Body of pancreas (tissue), 4 donors: ENCODE measurements at regions not wholly inside any gene's neighbourhood (a gene's known extent, or its start where the extent isn't known, plus 50 kb on each side); places are given as distances from the start of the nearest gene placed in this dataset.

ENCODE experiments used
- ATAC-seq: fragments of 150-250 bp; one replicate; pipeline ENCODE4 v1.9.1; 2016
- DNase-seq, 4 donors: peaks; one replicate each; pipeline ENCODE4 v3.0.0-alpha.2; 2019
- H3K27ac ChIP-seq, 4 donors: fragments of 200-600 bp; sonication (generic); 1 replicate in 3 of 4; 2 replicates in 1 of 4; pipeline versions ENCODE4 v1.5.1 to v1.6.1; 2016 to 2019; ENCODE audit warnings: mild to moderate bottlenecking in 1 of 4, mixed read lengths in 1 of 4, moderate library complexity in 1 of 4
- H3K27me3 ChIP-seq, 2 donors: fragments of 200-600 bp; sonication (generic); one replicate each; pipeline ENCODE4 v1.6.0; 2016; ENCODE audit warnings: mild to moderate bottlenecking in 1 of 2
- H3K36me3 ChIP-seq, 2 donors: fragments of 200-600 bp; sonication (generic); replicated peaks in 1 of 2; 2 replicates each; pipeline ENCODE4 v1.5.1; 2016; ENCODE audit warnings: low read depth in 2 of 2; ENCODE audit not compliant: insufficient read depth in 1 of 2
- H3K4me1 ChIP-seq: fragments of 200-600 bp; sonication (generic); one replicate; pipeline ENCODE4 v1.6.0; 2016
- H3K4me3 ChIP-seq, 2 donors: fragments of 200-600 bp; sonication (generic); 1 replicate in 1 of 2; 2 replicates in 1 of 2; pipeline ENCODE4 v1.5.1; 2016 to 2019
- H3K9me3 ChIP-seq, 3 donors: fragments of 200-600 bp; sonication (generic); 1 replicate in 2 of 3; 2 replicates in 1 of 3; pipeline ENCODE4 v1.5.1; 2016
- POLR2A ChIP-seq, 3 donors: fragments of 450-650 bp; IDR thresholded peaks; one replicate each; pipeline ENCODE4 v1.6.1; 2016; ENCODE audit warnings: antibody characterized with exemption in 3 of 3, mild to moderate bottlenecking in 2 of 3
- WGBS, 2 donors: methylation state at CpG; one replicate each; pipeline ENCODE4 v1.1.5; 2017; 5-methylcytosine and 5-hydroxymethylcytosine counted together
- intact Hi-C: fragments of 100-400 bp; cut with DNase I; formaldehyde crosslinking; loops from one replicate; pipeline ENCODE4 v1.15.1; 2023
- TF ChIP-seq, protein P1 (sequence below), 7 experiments: fragments of 450-650 bp in 4 of 7; fragments of 200-600 bp in 3 of 7; sonication (generic) in 3 of 7; IDR thresholded peaks; one replicate each; pipeline ENCODE4 v1.5.1; 2016 to 2019; ENCODE audit warnings: antibody characterized with exemption in 7 of 7

DNA sequence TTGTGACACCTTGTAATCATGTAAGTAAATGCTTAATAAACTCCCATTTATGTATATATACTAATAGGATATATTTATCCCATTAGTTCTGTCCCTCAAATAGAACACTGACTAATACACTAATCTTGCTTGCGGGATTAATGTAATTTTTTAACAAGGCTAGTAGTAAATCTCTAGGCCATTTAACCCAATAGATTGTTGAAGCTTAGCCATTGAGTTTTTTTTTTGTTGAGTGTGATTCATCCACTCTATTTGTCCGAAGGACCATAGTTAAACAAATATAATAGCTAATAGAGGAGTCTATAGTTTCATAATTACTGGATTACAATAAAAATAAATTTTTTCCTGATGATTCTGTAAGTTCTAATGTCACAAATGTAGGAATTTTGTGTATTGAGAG, 474.4 kb downstream of the CDH9 start:
- DNase-seq (no peak), ATAC-seq (no peak)
- Histone ChIP-seq H3K27me3 (no peaks in the 10 kb centered on the region), H3K4me1 (no peaks in the 10 kb centered on the region), H3K27ac (no peak overlapping the region), H3K36me3 (no peaks in the 10 kb centered on the region), H3K4me3 (no peak overlapping the region), H3K9me3 (no peaks in the 10 kb centered on the region)
- TF ChIP-seq, protein P1, sequence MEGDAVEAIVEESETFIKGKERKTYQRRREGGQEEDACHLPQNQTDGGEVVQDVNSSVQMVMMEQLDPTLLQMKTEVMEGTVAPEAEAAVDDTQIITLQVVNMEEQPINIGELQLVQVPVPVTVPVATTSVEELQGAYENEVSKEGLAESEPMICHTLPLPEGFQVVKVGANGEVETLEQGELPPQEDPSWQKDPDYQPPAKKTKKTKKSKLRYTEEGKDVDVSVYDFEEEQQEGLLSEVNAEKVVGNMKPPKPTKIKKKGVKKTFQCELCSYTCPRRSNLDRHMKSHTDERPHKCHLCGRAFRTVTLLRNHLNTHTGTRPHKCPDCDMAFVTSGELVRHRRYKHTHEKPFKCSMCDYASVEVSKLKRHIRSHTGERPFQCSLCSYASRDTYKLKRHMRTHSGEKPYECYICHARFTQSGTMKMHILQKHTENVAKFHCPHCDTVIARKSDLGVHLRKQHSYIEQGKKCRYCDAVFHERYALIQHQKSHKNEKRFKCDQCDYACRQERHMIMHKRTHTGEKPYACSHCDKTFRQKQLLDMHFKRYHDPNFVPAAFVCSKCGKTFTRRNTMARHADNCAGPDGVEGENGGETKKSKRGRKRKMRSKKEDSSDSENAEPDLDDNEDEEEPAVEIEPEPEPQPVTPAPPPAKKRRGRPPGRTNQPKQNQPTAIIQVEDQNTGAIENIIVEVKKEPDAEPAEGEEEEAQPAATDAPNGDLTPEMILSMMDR (IDR thresholded peaks at IDR 0.05), result no peak
- no peak for TF ChIP-seq POLR2A (IDR thresholded peaks at IDR 0.05)
- intact Hi-C loops, result no loop called here
- WGBS, 2 donors, result 63 to 71% methylated on average over 2 of the region's 2 CpGs

- DNase-seq, result no peak
- H3K4me1 ChIP-seq, result no peaks in the 10 kb centered on the region
- no peaks in the 10 kb centered on the region for H3K27me3 ChIP-seq
- no peak overlapping the region for H3K4me3 ChIP-seq
- TF ChIP-seq, protein P1 (IDR thresholded peaks at IDR 0.05), result no peak
- no peak for TF ChIP-seq POLR2A (IDR thresholded peaks at IDR 0.05)
- 67 to 73% methylated on average over 2 of the region's 2 CpGs for WGBS, 2 donors
- intact Hi-C loops, result no loop called here
- H3K27ac ChIP-seq, result no peak overlapping the region
- no peaks in the 10 kb centered on the region for H3K9me3 ChIP-seq
- H3K36me3 ChIP-seq, result no peaks in the 10 kb centered on the region
- ATAC-seq, result no peak
These were observed 485.3 kb downstream of the CDH9 start for GRCh38 chr5:26553079-26553478.

DNA sequence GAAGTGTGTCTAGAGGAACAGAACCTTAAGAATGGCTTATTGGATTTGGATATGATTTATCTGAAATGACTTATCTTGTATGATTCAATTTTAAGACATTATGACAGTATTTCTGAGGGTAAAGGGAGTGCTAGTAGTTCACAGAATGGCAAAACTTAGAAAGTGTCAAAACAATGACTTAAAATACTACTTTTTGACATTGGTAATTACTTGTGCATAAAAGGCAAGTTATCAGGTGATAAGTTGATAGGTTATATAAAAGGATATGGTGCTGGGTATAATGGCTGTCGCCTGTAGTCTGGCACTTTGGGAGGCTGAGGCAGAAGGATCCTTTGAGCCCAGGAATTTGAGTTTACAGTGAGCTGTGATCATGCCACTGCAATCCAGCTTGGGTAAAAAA, 494.4 kb downstream of the CDH9 start:
- no peaks in the 10 kb centered on the region for H3K27me3 ChIP-seq
- no peak for TF ChIP-seq POLR2A (IDR thresholded peaks at IDR 0.05)
- TF ChIP-seq, protein P1 (IDR thresholded peaks at IDR 0.05), result no peak
- no peaks in the 10 kb centered on the region for H3K4me1 ChIP-seq
- no peaks in the 10 kb centered on the region for H3K36me3 ChIP-seq
- ATAC-seq (no peak), DNase-seq (no peak)
- H3K27ac ChIP-seq, result no peak overlapping the region
- WGBS, 2 donors, result 51 to 60% methylated on average over 1 of the region's 1 CpG
- no peak overlapping the region for H3K4me3 ChIP-seq
- intact Hi-C loops, result no loop called here
- H3K9me3 ChIP-seq, result no peaks in the 10 kb centered on the region

DNA sequence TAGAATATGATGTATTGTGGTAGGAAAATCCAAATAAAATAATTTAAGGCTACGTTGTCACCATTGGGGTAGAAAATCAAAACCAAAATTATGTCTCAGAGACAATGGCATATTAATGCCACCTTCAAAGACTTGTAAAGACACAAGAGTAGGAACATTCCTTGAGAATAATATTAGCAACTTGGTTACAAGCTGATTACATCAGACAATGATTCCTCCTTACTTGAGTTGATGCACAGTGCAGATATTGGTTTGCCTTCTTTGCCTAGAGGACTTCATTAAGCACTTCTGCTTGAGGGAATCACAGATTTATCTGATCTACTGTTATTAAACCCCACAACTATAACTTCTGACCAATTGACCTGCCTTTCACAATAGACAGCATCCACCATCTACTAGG, 500.2 kb downstream of the CDH9 start:
- intact Hi-C loops, result no loop called here
- ATAC-seq (no peak), DNase-seq (no peak)
- H3K27me3 ChIP-seq, result no peaks in the 10 kb centered on the region
- no peak overlapping the region for H3K4me3 ChIP-seq
- no peaks in the 10 kb centered on the region for H3K36me3 ChIP-seq
- no peaks in the 10 kb centered on the region for H3K4me1 ChIP-seq
- no peak overlapping the region for H3K27ac ChIP-seq
- 20 to 70% methylated on average over 1 of the region's 1 CpG for WGBS, 2 donors
- H3K9me3 ChIP-seq, result no peaks in the 10 kb centered on the region
- no peak for TF ChIP-seq POLR2A (IDR thresholded peaks at IDR 0.05)
- TF ChIP-seq, protein P1 (IDR thresholded peaks at IDR 0.05), result no peak

- H3K27ac ChIP-seq, result no peak overlapping the region
- H3K36me3 ChIP-seq, result no peaks in the 10 kb centered on the region
- H3K4me1 ChIP-seq, result no peaks in the 10 kb centered on the region
- ATAC-seq (no peak), DNase-seq (no peak)
- no peak overlapping the region for H3K4me3 ChIP-seq
- no peaks in the 10 kb centered on the region for H3K27me3 ChIP-seq
- 31 to 35% methylated on average over 3 of the region's 3 CpGs for WGBS, 2 donors
- TF ChIP-seq, protein P1 (IDR thresholded peaks at IDR 0.05), result no peak
- intact Hi-C loops, result no loop called here
- no peaks in the 10 kb centered on the region for H3K9me3 ChIP-seq
These were observed 503.2 kb downstream of the CDH9 start for GRCh38 chr5:26535215-26535614.
